ENCODE measurements at regions not wholly inside any gene's neighbourhood (a gene's known extent, or its start where the extent isn't known, plus 50 kb on each side); places are given as distances from the start of the nearest gene placed in this dataset.

DNA sequence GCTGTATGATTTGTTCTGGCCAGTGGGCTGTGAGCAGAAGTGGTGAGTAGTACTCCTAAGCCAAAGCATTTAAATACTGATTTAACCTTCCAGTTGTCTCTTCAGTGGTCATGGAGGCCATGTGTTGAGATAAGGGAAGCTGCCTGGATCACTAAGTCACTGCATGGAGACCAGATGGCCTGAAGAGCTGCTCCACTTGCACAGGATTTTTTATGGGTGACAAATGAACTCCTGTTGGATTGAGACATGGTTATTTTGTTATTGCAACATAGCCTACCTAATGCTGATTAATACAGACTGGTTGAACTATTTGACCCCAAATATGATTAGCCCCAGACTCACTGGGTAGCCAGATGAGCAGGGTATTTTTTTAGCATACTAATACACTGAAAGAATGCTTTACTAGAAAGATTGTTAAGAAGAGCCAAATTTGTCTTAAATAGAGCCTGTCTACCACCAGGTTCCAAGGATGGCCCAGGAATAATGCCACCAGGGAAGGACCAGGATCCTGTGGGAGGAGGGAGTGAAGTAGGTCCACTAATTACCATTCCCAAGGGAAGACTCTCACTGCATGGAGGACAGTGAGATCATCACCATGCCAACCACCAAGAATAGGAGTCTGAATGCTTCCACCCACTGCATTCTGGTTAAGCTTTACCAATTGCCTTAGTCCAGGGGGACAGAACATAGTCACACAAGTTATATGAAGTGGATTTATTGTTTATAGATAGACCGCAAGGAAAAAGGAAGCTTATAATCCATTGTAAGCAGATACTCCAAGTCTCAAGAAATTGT is 187.4 kb upstream of the IRX6 start:
- Histone ChIP-seq H3K4me3 (replicated peaks; ENCODE audit: low read depth, low read length) (no peak overlapping the region), H3K36me3 (ENCODE audit: control insufficient read depth, insufficient read depth, low read length) (no peaks in the 10 kb centered on the region), H3K27me3 (replicated peaks; ENCODE audit: control insufficient read depth, insufficient read depth, low read length) (no peaks in the 10 kb centered on the region)
- DNase-seq (ENCODE audit: extremely low read depth, insufficient read length): no peak
- TF ChIP-seq, protein P1, sequence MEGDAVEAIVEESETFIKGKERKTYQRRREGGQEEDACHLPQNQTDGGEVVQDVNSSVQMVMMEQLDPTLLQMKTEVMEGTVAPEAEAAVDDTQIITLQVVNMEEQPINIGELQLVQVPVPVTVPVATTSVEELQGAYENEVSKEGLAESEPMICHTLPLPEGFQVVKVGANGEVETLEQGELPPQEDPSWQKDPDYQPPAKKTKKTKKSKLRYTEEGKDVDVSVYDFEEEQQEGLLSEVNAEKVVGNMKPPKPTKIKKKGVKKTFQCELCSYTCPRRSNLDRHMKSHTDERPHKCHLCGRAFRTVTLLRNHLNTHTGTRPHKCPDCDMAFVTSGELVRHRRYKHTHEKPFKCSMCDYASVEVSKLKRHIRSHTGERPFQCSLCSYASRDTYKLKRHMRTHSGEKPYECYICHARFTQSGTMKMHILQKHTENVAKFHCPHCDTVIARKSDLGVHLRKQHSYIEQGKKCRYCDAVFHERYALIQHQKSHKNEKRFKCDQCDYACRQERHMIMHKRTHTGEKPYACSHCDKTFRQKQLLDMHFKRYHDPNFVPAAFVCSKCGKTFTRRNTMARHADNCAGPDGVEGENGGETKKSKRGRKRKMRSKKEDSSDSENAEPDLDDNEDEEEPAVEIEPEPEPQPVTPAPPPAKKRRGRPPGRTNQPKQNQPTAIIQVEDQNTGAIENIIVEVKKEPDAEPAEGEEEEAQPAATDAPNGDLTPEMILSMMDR (IDR thresholded peaks at IDR 0.05; ENCODE audit: insufficient read depth, low read length, poor library complexity, severe bottlenecking): no peak

DNA sequence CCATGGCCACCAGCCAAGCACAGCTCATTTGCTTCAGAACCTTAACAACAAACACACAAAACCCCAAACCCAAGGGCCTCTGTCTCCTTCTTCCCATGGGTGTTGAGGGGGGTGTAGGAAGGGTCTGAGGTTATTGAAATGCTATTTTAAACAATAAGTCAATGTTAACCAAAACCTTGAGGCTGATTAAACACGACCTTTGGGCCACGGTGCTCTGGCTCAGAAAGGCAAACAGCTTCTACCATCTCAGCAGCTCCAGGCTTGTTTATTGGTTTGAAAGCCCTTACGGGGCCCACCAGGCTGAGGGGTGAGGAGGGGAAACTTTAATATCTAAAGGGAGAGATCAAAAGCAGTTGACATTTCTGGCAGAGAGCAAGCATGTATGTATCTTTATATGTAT is 185.7 kb upstream of the IRX6 start:
- Histone ChIP-seq H3K36me3 (ENCODE audit: control insufficient read depth, insufficient read depth, low read length) (no peaks in the 10 kb centered on the region), H3K27me3 (replicated peaks; ENCODE audit: control insufficient read depth, insufficient read depth, low read length) (no peaks in the 10 kb centered on the region), H3K4me3 (replicated peaks; ENCODE audit: low read depth, low read length) (no peak overlapping the region)
- TF ChIP-seq, protein P1 (IDR thresholded peaks at IDR 0.05; ENCODE audit: insufficient read depth, low read length, poor library complexity, severe bottlenecking): no peak
- no peak for DNase-seq (ENCODE audit: extremely low read depth, insufficient read length)

DNA sequence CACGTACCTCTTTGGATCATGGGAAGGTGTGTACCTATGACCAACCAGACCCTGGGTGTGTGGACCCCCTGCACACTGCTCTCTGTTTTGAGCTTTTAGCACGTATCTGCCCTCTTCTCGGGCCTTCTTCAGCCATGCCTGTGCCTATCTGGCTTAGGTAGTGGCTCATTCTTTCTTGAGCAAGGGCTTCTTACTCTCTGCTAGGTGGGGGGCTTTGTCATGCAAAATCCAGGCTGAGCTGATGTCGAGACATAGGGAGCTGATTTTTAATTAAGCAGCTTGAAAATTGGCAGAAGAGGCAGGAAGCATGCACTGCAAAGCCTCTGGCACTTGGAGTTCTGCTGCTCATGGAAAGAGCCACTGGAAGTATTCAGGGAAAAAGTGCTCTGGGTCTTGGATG is 181.6 kb upstream of the IRX6 start:
- DNase-seq (ENCODE audit: extremely low read depth, insufficient read length): no peak
- TF ChIP-seq, protein P1 (IDR thresholded peaks at IDR 0.05; ENCODE audit: insufficient read depth, low read length, poor library complexity, severe bottlenecking): no peak
- H3K36me3 ChIP-seq (ENCODE audit: control insufficient read depth, insufficient read depth, low read length): no peaks in the 10 kb centered on the region
- no peak overlapping the region for H3K4me3 ChIP-seq (replicated peaks; ENCODE audit: low read depth, low read length)
- no peaks in the 10 kb centered on the region; the same call in 1 of the 2 replicates for H3K27me3 ChIP-seq (replicated peaks; ENCODE audit: control insufficient read depth, insufficient read depth, low read length)

DNA sequence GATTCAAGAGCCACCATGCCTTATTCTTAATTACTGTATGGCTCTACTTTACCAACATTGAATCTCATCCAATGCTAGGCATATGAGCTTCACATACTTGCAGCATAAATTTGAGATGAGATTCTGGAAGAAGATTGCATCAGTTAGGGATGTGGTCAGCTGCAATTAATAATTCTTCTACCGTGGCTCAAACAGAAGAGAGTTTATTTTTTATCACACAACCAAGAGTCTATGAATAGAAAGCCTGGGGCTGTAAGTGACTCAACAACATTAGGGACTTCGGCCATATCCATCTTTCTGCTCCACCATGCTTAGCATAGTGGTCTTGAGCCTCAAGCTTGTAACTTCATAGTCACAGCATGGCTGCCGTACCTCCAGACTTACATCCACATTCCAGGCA is 179.4 kb upstream of the IRX6 start:
- TF ChIP-seq, protein P1 (IDR thresholded peaks at IDR 0.05; ENCODE audit: insufficient read depth, low read length, poor library complexity, severe bottlenecking): no peak
- Histone ChIP-seq H3K4me3 (replicated peaks; ENCODE audit: low read depth, low read length) (no peak overlapping the region), H3K36me3 (ENCODE audit: control insufficient read depth, insufficient read depth, low read length) (no peaks in the 10 kb centered on the region), H3K27me3 (replicated peaks; ENCODE audit: control insufficient read depth, insufficient read depth, low read length) (no peaks in the 10 kb centered on the region; the same call in 1 of the 2 replicates)
- DNase-seq (ENCODE audit: extremely low read depth, insufficient read length): no peak

DNA sequence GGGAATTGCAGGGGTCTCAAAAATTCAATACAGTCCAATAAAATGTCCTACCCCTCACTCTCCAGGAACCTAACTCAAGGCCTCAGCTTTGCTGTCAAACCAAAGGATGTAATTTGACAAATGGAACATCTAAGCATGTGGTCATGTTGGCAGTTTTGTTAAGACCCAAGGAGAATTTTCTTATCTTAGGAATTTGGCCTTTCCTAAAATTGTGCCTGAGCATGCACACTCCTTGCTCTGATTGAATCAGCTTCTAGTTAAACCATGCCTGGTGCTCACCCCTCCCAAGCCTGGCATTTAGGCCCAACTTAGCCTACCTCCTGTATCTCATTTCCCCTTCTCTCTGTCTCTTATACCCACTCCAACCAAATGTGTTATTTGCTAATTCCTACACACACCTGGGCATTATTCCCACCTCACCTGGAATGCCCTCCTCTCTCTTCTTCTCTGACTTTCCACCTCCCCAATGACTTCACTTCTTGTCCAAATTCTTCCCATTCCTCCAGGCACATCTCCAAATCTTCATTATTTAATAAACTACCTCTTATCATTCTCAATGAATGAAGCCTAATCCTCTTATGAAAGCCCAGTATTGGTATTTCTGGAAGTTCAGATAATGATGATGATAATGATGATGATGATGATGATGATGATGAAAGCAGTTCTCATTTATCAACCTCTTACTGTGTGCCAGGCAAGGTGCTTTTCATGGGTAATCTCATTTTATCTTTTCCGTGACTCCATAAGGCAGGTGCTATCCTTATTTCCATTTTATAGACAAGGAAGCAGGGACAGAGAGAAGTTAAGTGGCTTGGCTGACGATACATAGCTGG is 178.0 kb upstream of the IRX6 start:
- Histone ChIP-seq H3K27me3 (replicated peaks; ENCODE audit: control insufficient read depth, insufficient read depth, low read length) (no peaks in the 10 kb centered on the region; the same call in 1 of the 2 replicates), H3K4me3 (replicated peaks; ENCODE audit: low read depth, low read length) (no peak overlapping the region), H3K36me3 (ENCODE audit: control insufficient read depth, insufficient read depth, low read length) (no peaks in the 10 kb centered on the region)
- TF ChIP-seq, protein P1 (IDR thresholded peaks at IDR 0.05; ENCODE audit: insufficient read depth, low read length, poor library complexity, severe bottlenecking): no peak
- no peak for DNase-seq (ENCODE audit: extremely low read depth, insufficient read length)
